ENCODE measurements at regions not wholly inside any gene's neighbourhood (a gene's known extent, or its start where the extent isn't known, plus 50 kb on each side); places are given as distances from the start of the nearest gene placed in this dataset.

GRCh38 chr4:24287096-24287495, 297.3 kb downstream of the DHX15 start:
- no peak for DNase-seq (ENCODE audit: low spot score)

DNA sequence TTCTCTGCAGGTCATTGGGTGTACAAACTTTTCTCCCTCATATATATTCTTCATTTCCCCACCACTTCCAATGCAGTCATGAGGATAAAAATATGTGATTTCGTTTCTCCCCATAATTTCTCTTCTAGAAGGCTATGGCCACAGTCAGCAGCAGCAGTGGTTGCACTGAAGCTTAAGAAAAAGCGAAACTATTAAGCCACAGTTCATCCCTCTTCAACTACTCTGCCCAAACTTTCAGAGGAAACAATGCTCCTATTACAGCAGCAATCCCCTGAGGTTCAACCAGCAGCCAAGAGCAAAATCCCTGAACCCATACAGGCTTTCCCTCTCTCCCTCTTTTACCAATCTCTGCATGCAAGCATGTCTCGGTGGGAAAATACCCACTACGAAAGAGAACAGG, 298.6 kb downstream of the DHX15 start:
- no peak for DNase-seq (ENCODE audit: low spot score)

DNA sequence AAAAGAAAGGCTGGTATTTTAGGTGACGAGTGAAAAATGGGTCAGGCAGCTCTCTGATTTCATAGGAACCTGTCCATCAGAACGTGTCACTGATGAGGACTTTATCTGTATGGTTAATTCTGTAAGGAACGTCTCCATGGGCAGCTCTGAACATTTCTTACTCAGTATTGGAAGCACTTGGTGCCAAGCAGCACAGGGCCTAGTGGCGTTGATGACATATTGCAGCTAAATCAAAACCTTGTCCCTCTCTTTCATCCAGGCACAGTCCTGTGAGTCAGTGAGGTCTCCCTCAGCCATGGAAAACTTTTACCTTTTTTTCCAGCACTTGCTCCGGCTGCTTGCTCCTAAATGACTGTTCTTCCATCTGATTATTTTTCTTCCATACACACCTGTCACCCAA, 301.9 kb downstream of the DHX15 start:
- DNase-seq (ENCODE audit: low spot score), result no peak

- DNase-seq (ENCODE audit: low spot score), result no peak
Observed at GRCh38 chr4:24279911-24280375, 304.4 kb downstream of the DHX15 start.

DNA sequence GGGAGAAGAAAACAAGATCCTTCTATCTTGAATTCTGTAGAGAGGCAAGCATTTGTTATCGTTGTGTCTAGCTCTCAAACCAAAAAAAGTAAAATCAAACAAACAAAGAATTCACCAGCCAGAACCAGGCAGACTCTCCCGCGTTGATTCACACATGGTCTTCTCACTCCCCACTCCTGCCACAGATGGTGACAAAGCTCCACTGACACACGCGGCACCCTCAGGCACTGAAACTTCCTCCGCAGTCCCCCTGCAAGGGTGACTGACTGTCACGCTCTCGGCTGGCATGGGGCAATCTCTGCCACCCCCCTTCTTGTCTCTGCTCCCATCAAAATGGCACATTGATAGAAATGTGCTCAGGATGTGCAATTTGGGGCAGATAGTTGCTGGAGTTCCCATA, 304.9 kb downstream of the DHX15 start:
- DNase-seq (ENCODE audit: low spot score), result no peak

DNA sequence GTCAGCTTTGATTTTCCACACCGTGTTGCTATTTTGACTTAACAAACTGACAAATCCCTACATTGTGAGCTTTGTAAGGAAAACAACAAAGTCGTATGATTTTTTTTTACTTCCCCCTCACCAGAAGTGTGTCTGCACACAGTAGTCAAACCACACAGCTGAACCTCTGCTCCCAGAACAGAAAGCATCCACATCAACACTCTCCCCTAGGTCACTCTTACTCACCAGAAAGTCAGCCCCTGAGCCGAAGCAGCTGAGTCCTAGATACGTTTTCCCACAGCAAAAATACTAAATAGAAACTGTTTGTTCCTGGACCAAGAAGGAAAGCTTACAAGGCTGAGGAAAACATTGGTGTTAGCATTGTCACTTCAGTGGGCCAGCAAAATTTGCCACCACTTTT, 305.7 kb downstream of the DHX15 start:
- no peak for DNase-seq (ENCODE audit: low spot score)

DNA sequence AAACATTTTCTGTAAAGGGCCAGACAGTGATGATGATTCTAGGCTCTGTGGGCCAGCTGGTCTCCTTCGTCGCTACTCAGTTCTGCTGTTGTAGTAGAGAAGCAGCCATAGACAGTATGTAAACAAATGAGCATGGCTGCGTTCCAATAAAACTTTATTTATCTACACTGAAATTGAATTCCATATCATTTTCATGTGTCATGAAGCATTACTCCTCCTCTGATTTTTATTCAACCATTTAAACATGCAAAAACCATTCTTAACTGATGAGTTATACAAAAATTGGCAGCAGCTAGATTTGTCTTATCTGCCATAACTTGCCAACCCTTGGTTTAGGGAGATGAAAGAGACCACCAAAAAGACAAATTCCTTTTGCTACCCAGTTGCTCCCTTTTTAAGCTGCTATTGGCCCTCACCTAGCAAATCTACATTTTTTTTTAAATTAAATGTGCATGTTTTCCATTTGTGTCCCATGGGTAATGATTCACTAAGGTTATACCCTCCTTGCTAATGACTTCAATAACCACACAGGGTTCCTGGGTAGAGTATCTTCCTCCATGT, 309.9 kb downstream of the DHX15 start:
- DNase-seq (ENCODE audit: low spot score), result no peak

- no peak for DNase-seq (ENCODE audit: low spot score)
Observed at GRCh38 chr4:24273136-24273535, 311.2 kb downstream of the DHX15 start.

DNA sequence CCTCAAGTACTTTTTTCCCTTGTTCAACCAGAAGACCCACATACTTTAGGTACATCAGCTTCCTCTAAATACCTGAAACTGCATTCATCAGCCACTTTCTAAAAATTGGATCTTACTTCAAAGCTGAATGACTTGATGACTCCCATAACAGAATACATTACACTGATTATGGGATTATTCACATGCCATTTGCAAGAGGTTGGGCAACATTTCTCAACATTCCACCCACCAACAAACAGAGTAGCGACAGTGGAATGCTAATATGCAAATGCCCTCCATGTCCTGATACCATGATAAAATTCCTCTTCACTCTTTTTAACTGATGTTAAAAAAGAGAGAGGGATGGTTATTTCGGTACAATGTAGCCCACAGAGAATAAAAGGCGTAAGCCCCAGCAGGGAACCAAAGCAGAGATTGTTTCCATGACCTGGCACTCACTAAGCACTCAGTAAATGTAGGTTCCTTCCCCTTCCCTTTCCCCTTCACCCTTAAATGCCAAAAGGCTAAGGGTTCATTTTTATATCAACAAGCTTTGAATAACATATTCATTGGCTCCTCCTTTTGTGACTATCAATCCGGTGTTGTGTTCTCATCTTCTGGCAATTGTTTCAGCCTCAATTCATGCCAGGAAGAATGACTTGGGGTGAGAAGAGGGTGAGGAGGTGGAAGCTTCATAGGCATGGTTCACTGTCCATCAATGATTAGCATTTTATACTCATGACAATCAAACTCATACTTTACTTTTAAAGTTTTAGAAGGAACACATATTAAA, 317.2 kb downstream of the DHX15 start:
- DNase-seq (ENCODE audit: low spot score), result no peak

DNA sequence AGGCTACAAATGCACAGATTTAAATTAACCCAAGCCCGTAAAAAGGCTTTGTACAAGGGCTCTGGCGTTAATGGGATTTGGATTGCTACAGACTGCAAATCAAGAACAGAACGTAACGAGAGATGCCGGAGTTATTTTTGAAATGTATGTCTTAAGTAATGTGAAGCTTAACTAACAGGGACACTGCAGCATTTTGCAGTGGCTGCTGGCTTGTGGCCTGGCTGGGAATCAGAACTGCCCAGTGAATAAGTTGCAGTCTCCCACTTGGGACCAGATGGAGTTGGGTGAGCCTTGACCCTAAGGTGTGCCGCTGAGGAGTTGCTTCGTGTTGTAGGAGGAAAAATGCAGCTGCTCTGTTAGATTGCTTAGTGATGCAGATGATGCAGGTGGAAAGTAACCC, 318.4 kb downstream of the DHX15 start:
- DNase-seq (ENCODE audit: low spot score), result no peak

DNA sequence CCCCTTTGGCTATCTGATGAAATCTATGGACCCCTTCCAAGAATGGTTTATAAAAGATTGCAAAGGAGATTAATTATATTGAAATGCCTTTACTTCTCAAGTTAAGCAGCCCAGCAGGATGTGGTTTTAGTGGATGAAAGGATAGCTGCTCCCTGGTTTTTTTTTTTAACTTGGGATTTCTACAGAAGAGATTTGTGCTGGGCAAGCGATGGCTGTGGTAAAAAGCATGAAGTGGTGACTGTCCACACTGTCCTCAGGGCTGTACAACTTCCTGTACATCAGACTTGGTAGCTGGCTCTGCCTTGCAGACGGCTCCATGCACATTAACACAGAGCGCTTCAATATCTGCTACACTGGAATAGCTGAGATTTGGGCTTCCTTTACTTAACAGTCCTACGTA, 321.7 kb downstream of the DHX15 start:
- no peak for DNase-seq (ENCODE audit: low spot score)

DNA sequence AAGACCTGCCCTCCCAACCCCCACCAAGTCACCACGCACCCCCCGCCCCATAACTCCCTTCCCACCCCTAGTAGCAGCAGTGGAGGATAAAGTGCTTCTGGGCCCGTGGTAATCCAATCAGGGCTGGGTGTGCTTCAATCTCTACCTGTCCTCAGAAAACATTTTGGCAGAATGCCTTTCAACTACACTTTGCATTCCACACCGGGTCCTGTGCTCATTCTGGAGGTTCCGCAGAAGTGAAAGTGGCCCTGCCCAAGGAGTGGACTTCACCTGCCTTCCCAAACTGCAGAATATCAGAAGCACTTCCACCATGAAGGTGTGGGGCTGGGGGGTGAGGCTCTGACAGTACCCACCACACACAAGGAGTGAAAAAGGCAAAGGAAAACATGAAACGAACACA, 322.3 kb downstream of the DHX15 start:
- no peak for DNase-seq (ENCODE audit: low spot score)

DNA sequence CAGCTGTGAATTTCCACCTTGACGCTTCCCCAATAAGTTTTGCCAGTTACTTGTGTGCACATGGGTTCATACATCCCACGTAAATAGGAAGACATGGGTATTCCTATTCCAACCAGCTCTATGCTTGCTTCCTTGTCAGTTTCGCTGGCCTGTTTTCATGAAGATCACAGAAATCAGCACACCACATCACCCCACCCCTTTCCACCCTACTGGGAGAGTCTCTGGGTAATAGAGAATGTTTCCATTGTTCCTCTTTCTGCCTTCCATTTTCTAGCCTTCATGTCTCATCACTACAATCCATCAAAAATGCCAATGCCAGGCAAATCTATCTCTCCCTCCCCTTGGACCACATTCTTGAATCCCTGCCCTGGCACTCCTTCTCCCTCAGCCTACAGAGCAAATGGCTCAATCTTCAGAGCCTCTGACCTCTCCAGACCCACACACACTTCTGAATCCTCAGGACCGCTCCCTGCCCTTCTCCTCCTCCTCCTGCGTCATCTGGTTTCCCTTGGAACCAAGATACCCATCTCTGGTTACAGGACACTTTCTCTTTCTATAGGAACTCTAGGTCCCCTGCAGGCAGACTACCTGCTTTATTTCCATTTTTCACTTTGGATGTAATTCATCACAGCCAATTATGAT, 323.3 kb downstream of the DHX15 start:
- DNase-seq (ENCODE audit: low spot score), result no peak

- DNase-seq (ENCODE audit: low spot score), result no peak
Observed at GRCh38 chr4:24260133-24260715, 324.1 kb downstream of the DHX15 start.

- DNase-seq (ENCODE audit: low spot score), result no peak
Observed at GRCh38 chr4:24256547-24256946, 327.8 kb downstream of the DHX15 start.

DNA sequence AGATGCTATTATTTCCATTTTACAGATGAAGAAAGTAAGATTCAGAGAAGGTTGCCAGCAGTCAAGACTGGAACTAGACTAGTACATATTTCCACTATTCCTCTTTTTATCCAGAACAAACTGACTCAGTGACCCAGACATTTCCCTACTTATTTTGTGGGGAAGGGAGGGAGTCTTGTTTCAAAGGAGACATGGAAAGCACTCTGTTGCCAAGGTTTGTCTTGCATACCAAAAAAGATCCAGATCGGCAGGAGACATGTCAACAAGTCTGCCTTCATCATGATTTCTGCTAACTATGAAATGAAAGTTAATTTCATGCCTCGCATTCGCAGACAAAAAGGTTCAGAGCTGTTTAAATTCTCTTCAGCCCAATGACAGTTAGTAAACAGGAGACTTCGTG, 328.3 kb downstream of the DHX15 start:
- no peak for DNase-seq (ENCODE audit: low spot score)

DNA sequence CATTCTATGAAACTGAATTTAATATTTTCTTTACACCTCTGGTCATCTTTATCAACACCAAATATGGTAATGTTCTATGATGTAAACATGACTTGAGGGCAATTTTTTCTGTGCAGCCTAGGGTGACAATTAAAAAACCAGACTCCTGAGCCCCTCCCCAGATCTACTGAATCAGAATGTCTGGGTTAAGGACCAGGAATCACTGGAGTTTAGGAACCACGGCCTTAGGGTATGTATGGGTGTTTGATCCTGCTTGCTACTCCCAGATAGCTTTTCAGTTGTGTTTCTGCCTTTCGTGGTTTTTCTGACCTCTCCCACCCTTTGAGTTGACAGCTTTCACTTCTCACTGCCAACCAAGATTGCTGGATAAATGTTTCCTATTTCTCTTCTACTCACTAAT, 332.2 kb downstream of the DHX15 start:
- no peak for DNase-seq (ENCODE audit: low spot score)

DNA sequence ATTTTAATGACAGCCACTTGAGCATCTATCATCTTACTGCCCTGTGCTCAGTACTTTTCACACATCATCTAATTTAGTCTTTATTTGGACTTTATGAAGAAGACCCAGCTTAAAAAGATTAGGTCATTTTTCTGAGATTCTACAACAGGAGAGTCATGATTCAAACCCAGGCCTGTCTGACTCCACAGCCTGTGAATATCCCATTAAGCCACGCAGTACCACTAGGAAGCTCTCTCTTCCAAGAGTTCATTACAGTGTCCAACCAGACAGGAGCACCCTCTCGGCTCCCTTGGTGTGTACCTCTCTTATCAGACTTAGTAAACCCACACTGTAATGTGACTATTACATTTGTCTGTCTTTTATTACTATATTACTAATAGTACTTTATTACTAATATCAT, 332.8 kb downstream of the DHX15 start:
- no peak for DNase-seq (ENCODE audit: low spot score)

DNA sequence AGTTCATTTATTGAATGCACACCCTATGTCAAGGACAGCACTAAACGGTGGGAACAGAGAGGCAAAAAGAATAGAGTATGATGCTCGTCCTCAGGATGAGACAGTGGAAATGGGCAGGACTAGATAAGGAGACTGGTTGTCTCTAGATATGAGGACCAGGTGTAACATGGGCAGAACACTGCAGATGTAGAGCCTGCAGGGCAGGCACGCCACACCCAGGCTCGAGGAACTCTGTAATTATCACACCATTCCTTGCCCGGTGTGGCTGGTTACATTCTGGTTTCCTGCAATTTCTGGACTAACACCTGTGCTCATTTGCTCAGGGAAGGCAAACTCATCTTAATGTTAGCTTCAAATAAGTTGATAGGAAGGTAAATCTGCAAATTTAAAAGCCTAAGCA, 334.4 kb downstream of the DHX15 start:
- DNase-seq (ENCODE audit: low spot score), result no peak

GRCh38 chr4:24248674-24249630, 335.4 kb downstream of the DHX15 start:
- no peak for DNase-seq (ENCODE audit: low spot score)

DNA sequence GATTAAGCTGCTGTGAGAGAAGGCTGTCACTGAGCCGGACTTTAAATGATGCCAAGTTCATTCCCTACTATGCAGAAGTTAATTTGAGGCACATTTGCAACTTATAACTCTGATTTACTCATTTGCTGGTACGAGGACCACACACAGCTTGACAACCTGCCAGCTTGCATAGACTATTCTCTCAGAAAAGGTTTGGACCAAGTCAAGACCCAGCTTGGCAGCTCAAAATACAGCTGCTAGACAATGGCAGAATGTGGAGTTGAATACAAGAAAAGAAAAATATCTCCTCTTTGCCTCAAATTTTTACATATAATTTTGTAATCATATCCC, 338.9 kb downstream of the DHX15 start:
- no peak for DNase-seq (ENCODE audit: low spot score)

All from CD4-positive, alpha-beta T cell treated with Interleukin-6 at 100 ng/mL for 8 hours (primary cell).